IPS-11a (cell line): ENCODE measurements at regions not wholly inside any gene's neighbourhood (a gene's known extent, or its start where the extent isn't known, plus 50 kb on each side); places are given as distances from the start of the nearest gene placed in this dataset.

Experiments
- H3K4me3 ChIP-seq: one replicate; pipeline ENCODE4 v1.5.1; 2013; ENCODE audit warnings: low read depth, low read length, control low read depth

GRCh38 chr10:28781296-28781695, 104.0 kb downstream of the BAMBI start:
- H3K4me3 ChIP-seq: no peak overlapping the region

GRCh38 chr10:28783087-28783486, 105.8 kb downstream of the BAMBI start:
- H3K4me3 ChIP-seq: no peak overlapping the region

DNA sequence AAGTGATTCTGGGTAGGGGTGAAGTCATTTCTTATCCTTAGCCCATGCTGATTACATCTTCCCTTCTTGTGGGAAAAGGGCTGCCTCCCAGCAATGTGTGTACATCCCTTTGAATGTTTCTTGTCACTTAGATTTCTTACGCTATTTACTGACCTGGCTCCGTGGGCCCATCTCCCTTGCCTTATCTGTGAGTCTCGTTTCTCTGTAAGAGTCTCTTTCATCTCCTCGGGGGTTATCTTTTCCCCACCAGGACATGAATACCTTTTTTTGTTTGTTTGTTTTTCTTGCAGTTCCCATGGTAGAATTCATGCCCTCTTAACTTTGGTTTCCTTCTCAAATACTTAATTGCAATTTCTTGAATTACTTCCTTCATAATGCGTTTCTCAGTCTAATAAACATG, 107.7 kb downstream of the BAMBI start:
- H3K4me3 ChIP-seq: no peak overlapping the region

DNA sequence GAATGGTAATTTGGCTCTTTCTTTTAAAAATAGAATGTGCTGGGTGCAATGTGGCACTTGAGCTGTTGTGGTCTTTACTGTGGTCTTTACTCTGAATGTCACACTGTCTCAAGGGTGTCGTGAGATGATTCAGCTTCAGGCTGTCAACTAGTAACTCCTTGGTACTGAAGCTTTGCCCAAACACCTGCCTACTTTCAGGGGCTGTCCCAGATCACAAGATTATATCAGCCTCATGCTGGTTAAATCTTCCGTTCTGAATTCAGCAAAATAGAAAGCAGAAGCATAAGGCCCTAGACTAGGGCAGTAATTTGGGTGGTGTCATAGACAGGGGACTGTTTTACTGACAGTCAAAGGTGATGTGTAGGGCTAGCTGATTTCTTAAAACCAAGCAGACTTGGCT, 110.9 kb downstream of the BAMBI start:
- H3K4me3 ChIP-seq: no peak overlapping the region

DNA sequence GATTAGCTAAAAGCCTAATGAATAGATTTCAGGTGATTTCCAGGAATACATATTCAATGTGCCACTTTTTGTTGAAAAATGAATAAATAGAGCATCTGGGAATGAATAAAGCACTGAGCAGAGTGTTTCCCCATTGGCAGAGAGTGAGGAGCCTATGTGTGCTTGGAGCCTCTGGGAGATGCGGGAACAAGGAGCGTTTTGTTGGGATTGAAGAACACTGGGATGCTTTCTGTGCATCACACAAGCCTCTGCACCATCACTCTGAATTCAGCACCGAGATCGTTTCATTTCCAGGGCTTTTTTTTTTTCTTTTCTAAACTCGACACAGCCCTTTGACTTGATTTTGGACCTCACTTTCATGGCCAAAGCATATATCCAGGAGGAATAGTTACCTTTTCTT, 111.4 kb downstream of the BAMBI start:
- no peak overlapping the region for H3K4me3 ChIP-seq

DNA sequence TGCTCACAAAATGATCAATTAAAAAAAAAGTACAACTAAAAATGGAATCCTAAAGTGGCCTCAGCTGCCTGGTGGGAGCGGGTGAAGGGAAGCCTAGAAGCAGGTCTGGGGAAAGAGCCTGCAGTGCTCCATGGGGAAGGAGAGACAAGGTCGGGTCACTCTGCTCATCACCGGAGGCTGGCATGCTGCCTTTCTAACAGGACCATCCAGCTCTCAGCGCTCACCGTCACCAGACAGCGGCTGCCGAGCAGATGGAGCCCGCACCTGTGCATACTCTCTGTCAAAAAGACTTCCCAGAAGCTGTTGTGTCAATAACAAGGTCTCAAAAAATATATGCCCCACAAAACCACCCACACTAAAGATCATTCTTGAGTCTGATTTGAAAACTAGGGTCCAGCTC, 112.8 kb downstream of the BAMBI start:
- no peak overlapping the region for H3K4me3 ChIP-seq

DNA sequence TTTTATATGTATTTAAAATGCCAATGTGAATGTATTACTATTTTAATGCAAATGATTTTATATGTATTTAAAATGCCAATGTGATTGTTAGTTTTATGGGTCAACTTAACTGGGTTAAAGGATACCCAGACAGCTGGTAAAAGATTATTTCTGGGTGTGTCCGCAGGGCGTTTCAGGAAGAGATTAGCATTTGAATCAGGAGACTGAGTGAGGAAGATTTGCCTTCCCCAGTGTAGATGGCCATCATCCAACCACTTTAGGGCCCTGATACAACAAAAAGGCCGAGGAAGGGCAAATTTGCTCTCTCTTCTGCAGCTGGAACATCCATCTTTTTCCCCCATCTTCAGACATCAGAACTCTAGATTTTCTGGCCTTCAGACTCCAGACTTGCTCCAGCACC, 116.2 kb downstream of the BAMBI start:
- no peak overlapping the region for H3K4me3 ChIP-seq

- H3K4me3 ChIP-seq: no peak overlapping the region
These were observed 117.7 kb downstream of the BAMBI start for GRCh38 chr10:28794986-28795385.

DNA sequence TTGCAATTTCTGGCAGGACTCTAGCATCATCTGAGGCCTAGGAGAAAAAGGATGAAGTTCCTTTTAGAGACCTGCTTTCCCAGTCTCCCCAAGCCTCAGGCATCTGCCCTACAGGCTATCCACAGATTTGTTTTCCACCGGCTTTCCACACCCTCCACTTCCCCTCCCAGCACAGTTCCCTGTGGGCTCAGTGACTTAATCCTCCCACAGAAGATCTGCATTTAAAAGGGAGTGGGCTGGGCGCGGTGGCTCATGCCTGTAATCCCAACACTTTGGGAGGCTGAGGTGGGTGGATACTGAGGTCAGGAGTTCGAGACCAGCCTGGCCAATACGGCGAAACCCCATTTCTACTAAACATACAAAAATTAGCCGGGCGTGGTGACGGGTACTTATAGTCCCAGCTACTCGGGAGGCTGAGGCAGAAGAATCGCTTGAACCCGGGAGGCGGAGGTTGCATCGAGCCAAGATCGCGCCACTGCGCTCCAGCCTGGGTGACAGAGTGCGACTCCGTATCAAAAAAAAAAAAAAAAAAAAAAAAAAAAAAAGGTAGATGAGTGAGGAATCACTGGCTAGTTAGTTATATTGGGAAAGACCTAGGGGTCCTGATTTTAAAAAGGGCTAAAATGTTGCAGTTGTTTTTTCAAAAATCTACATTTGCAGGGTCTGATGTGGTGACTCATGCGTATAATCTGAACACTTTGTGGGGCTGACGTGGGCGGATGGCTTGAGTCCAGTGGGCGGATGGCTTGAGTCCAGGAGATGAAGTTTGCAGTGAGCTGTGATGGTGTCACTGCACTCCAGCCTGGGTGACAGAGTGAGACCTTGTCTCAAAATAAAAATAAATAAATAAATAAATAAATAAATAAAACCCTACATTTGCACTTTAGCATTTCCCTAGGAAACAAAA, 119.5 kb downstream of the BAMBI start:
- H3K4me3 ChIP-seq: no peak overlapping the region

DNA sequence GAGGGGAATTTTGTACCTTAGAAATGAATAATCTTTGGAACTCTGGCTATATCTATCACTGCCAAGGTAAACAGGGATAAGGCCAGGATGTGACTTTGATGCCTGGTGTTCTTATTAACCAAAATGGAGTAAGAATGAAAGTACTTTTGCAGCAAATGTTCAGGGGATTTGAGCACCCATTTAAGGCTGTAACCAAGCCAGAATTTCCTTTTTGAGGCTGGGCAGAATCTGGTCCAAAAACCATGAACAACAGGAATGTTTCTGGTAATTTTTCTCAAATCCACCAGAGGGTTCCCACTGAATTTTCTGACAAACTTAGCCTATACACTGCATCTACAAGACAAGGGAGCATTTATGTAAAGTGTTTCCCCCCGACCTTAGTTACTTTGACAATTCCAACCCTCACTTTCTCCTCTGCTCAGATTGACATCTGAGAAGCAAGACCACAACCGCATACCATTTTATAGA, 120.6 kb downstream of the BAMBI start:
- no peak overlapping the region for H3K4me3 ChIP-seq

- H3K4me3 ChIP-seq: no peak overlapping the region
These were observed 121.2 kb downstream of the BAMBI start for GRCh38 chr10:28798428-28798955.

DNA sequence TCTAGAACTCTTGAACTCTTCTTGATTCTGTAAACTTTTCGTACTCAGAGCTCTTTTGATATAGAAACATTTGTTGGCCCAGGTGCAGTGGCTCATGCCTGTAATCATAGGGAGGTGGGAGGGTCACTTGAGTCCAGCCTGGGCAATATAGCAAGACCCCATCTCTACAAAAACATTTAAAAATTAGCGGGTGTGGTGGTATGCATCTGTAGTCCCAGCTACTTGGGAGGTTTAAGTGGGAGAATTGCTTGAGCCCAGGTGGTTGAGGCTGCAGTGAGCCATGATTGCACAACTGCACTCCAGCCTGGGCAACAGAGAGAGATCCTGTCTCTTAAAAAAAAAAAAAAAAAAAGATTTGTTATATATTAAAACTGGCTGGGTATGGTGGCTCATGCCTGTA, 121.6 kb downstream of the BAMBI start:
- no peak overlapping the region for H3K4me3 ChIP-seq

DNA sequence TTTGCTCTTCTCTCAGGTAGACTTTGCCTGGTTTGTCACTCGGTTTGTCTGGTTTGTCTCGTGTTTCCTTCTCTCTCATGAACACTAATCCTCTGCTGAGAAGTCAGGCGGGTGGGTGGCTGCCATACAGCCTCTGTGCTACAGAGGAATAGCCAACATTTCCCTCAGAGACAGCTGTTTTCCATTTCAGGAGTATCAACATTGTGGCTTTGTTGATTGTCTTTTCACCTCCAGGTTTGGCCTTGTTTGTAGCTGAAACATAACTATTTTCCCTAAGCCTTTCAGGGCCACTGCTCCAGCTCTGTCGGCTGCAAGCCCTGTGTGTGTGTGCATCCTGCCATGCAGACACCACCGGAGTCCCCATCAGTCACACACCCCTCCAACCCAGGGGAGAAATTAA, 122.8 kb downstream of the BAMBI start:
- H3K4me3 ChIP-seq: no peak overlapping the region

GRCh38 chr10:28801247-28801646, 123.9 kb downstream of the BAMBI start:
- no peak overlapping the region for H3K4me3 ChIP-seq

- H3K4me3 ChIP-seq: no peak overlapping the region
These were observed 124.5 kb downstream of the BAMBI start for GRCh38 chr10:28801869-28802268.

DNA sequence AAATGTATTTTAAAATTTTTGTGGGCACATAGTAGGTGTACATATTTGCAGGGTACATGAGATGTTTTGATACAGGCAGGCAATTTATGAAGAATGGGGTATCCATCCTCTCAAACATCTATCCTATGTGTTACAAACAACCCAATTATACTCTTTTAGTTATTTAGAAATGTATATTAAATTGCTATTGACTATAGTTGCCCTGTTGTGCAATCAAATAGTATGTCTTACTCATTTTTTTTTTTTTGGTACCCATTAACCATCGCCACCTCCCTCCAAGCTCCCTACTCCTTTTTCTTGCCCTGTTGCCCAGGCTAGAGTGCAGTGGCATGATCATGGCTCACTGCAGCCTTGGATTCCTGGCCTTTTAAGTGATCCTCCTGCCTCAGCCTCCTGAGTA, 128.1 kb downstream of the BAMBI start:
- H3K4me3 ChIP-seq: no peak overlapping the region

DNA sequence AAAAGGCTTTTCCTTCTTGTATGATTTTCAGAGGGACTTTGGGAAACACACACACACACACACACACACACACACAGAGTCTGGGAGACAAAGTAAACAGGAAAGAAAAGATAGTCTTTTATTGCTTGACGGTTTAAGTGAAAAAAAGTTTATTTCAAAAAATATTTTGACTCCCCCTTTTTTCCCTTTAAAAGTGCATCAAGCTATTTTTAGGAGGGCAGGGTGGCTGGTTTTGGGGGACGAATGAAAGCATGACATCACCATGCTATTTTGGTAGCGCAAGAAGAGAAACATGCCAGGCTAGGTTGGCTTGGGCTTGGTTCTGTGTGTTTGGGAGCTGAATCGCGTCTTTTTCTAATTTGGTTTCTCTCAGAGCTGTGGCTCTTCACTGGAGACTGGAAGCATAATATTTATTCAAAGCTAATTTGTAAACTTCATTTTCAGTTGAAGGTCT, 129.2 kb downstream of the BAMBI start:
- no peak overlapping the region for H3K4me3 ChIP-seq

- no peak overlapping the region for H3K4me3 ChIP-seq
These were observed 129.8 kb downstream of the BAMBI start for GRCh38 chr10:28806951-28807759.

- no peak overlapping the region for H3K4me3 ChIP-seq
These were observed 130.7 kb downstream of the BAMBI start for GRCh38 chr10:28807760-28808613.

DNA sequence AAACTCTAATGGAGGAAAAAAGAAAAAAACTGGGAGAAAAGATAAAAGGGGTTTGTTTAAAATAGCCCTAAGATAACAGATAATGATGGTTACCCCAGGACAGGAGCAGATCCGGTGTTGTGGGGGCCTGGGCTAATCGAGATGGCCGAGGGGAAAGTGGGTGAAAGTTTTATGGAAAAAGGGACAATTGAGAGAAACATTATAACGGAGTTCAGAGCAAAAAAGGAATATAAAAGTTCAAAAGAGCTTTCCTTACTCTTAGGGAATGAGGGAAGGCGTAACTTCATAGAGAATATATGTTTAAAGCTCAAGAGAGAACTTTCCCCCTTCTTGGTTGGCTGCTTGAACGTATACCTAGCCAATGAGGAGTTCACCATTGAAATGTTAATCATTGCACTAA, 131.4 kb downstream of the BAMBI start:
- H3K4me3 ChIP-seq: no peak overlapping the region
